HG03354 (cell line): ENCODE measurements at regions not wholly inside any gene's neighbourhood (a gene's known extent, or its start where the extent isn't known, plus 50 kb on each side); places are given as distances from the start of the nearest gene placed in this dataset.

ENCODE experiments used
- ATAC-seq: cut with Tn5 transposase; IDR thresholded peaks from one replicate; pipeline ENCODE4 v1.9.1; 2021; ENCODE audit warnings: mild to moderate bottlenecking; ENCODE audit not compliant: unreplicated experiment, poor library complexity, severe bottlenecking

- ATAC-seq, result no peak
Measured at GRCh38 chr7:91653286-91653685, 227.2 kb downstream of the MTERF1 start.

- no peak for ATAC-seq
Measured at GRCh38 chr7:91655656-91656055, 224.8 kb downstream of the MTERF1 start.

- ATAC-seq, result no peak
Measured at GRCh38 chr7:91656541-91657482, 223.7 kb downstream of the MTERF1 start.

- no peak for ATAC-seq
Measured at GRCh38 chr7:91657483-91658071, 222.9 kb downstream of the MTERF1 start.

GRCh38 chr7:91659096-91659495 lies 221.4 kb downstream of the MTERF1 start:
- ATAC-seq, result no peak

GRCh38 chr7:91660734-91661356 lies 219.7 kb downstream of the MTERF1 start:
- ATAC-seq, result no peak

GRCh38 chr7:91661727-91662126 lies 218.8 kb downstream of the MTERF1 start:
- no peak for ATAC-seq

GRCh38 chr7:91668217-91668616 lies 212.3 kb downstream of the MTERF1 start:
- no peak for ATAC-seq

- no peak for ATAC-seq
Measured at GRCh38 chr7:91671245-91671644, 209.3 kb downstream of the MTERF1 start.

- ATAC-seq, result no peak
Measured at GRCh38 chr7:91674470-91674869, 206.0 kb downstream of the MTERF1 start.

GRCh38 chr7:91681718-91682117 lies 198.8 kb downstream of the MTERF1 start:
- no peak for ATAC-seq

- no peak for ATAC-seq
Measured at GRCh38 chr7:91683823-91684222, 196.7 kb downstream of the MTERF1 start.

- no peak for ATAC-seq
Measured at GRCh38 chr7:91685544-91685943, 195.0 kb downstream of the MTERF1 start.

GRCh38 chr7:91690541-91691070 lies 189.9 kb downstream of the MTERF1 start:
- ATAC-seq, result no peak

- no peak for ATAC-seq
Measured at GRCh38 chr7:91691865-91692264, 188.6 kb downstream of the MTERF1 start.

GRCh38 chr7:91692800-91693199 lies 187.7 kb downstream of the MTERF1 start:
- no peak for ATAC-seq

- no peak for ATAC-seq
Measured at GRCh38 chr7:91694351-91694841, 186.1 kb downstream of the MTERF1 start.

GRCh38 chr7:91710881-91711280 lies 169.6 kb downstream of the MTERF1 start:
- ATAC-seq, result no peak

GRCh38 chr7:91713669-91714068 lies 166.8 kb downstream of the MTERF1 start:
- no peak for ATAC-seq

GRCh38 chr7:91717681-91718470 lies 162.6 kb downstream of the MTERF1 start:
- ATAC-seq, result no peak
